K562 (cell line): ENCODE measurements at regions not wholly inside any gene's neighbourhood (a gene's known extent, or its start where the extent isn't known, plus 50 kb on each side); places are given as distances from the start of the nearest gene placed in this dataset.

ENCODE experiments used
- TOE1 ChIP-seq, 2 experiments: fragments of 450-650 bp in 1 of 2; sonication (generic) in 1 of 2; formaldehyde crosslinking in 1 of 2; IDR thresholded peaks; 2 replicates each; pipeline versions ENCODE4 v1.7.1 to v1.8.0; 2016 to 2022; ENCODE audit warnings: borderline replicate concordance in 2 of 2, mild to moderate bottlenecking in 2 of 2, antibody characterized with exemption in 1 of 2, inconsistent platforms in 1 of 2, low read depth in 1 of 2, missing genetic modification reagents in 1 of 2, moderate library complexity in 1 of 2
- TRIM25 ChIP-seq: fragments of 450-650 bp; IDR thresholded peaks from 2 replicates; pipeline ENCODE4 v1.7.0; 2016; ENCODE audit warnings: borderline replicate concordance
- TF ChIP-seq, protein P1 (sequence below): sonication (generic); formaldehyde crosslinking; IDR thresholded peaks from 2 replicates; pipeline ENCODE4 v1.8.0; 2022; ENCODE audit warnings: mild to moderate bottlenecking, missing genetic modification reagents, borderline replicate concordance
- TF ChIP-seq, protein P2 (sequence below): fragments of 250-450 bp; sonication (Bioruptor Pico); IDR thresholded peaks from 2 replicates; pipeline ENCODE4 v1.8.0; 2022; ENCODE audit warnings: inconsistent platforms
- TF ChIP-seq, protein P3 (sequence below): fragments of 250-450 bp; sonication (Bioruptor Pico); IDR thresholded peaks from 2 replicates; pipeline ENCODE4 v1.5.0; 2021; ENCODE audit warnings: mild to moderate bottlenecking, borderline replicate concordance

DNA sequence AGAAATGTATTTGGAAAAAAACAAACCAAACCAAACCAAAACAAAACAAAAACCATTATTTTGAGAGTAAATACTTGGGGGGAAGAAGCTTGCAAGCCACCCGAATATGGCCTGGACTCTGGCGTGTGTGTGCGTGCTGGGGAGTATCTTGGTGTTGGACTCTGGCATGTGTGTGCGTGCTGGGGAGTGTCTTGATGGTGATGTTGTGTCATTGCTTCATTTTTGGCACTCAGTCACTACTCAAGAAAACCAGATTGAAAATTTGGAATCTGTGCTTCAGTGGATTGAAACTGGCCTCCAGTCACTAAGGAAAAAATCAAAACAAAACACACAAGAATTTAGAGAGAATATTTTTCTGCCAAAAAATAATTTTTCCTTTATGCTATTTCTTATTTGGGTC is 76.1 kb downstream of the ARRDC3 start (continued):
- TF ChIP-seq, protein P1, sequence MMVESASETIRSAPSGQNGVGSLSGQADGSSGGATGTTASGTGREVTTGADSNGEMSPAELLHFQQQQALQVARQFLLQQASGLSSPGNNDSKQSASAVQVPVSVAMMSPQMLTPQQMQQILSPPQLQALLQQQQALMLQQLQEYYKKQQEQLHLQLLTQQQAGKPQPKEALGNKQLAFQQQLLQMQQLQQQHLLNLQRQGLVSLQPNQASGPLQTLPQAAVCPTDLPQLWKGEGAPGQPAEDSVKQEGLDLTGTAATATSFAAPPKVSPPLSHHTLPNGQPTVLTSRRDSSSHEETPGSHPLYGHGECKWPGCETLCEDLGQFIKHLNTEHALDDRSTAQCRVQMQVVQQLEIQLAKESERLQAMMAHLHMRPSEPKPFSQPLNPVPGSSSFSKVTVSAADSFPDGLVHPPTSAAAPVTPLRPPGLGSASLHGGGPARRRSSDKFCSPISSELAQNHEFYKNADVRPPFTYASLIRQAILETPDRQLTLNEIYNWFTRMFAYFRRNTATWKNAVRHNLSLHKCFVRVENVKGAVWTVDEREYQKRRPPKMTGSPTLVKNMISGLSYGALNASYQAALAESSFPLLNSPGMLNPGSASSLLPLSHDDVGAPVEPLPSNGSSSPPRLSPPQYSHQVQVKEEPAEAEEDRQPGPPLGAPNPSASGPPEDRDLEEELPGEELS (CRISPR knock-in tag) = no peak
- TF ChIP-seq, protein P2, sequence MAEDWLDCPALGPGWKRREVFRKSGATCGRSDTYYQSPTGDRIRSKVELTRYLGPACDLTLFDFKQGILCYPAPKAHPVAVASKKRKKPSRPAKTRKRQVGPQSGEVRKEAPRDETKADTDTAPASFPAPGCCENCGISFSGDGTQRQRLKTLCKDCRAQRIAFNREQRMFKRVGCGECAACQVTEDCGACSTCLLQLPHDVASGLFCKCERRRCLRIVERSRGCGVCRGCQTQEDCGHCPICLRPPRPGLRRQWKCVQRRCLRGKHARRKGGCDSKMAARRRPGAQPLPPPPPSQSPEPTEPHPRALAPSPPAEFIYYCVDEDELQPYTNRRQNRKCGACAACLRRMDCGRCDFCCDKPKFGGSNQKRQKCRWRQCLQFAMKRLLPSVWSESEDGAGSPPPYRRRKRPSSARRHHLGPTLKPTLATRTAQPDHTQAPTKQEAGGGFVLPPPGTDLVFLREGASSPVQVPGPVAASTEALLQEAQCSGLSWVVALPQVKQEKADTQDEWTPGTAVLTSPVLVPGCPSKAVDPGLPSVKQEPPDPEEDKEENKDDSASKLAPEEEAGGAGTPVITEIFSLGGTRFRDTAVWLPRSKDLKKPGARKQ (CRISPR knock-in tag) = no peak
- TF ChIP-seq, protein P3, sequence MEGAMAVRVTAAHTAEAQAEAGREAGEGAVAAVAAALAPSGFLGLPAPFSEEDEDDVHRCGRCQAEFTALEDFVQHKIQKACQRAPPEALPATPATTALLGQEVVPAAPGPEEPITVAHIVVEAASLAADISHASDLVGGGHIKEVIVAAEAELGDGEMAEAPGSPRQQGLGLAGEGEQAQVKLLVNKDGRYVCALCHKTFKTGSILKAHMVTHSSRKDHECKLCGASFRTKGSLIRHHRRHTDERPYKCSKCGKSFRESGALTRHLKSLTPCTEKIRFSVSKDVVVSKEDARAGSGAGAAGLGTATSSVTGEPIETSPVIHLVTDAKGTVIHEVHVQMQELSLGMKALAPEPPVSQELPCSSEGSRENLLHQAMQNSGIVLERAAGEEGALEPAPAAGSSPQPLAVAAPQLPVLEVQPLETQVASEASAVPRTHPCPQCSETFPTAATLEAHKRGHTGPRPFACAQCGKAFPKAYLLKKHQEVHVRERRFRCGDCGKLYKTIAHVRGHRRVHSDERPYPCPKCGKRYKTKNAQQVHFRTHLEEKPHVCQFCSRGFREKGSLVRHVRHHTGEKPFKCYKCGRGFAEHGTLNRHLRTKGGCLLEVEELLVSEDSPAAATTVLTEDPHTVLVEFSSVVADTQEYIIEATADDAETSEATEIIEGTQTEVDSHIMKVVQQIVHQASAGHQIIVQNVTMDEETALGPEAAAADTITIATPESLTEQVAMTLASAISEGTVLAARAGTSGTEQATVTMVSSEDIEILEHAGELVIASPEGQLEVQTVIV (CRISPR knock-in tag) = no peak
- no peak for TF ChIP-seq TRIM25
- no peak for TF ChIP-seq TOE1 (IDR thresholded peaks at IDR 0.05; ENCODE audit: borderline replicate concordance)
- no peak for TF ChIP-seq TOE1 (CRISPR knock-in tag; IDR thresholded peaks at IDR 0.05; ENCODE audit: borderline replicate concordance, low read depth)
